Mammary epithelial cell (primary cell): ENCODE measurements at regions not wholly inside any gene's neighbourhood (a gene's known extent, or its start where the extent isn't known, plus 50 kb on each side); places are given as distances from the start of the nearest gene placed in this dataset.

Experiments used
- CTCF ChIP-seq, 2 donors: IDR thresholded peaks in 1 of 2; conservative IDR thresholded peaks in 1 of 2; 2 replicates each; pipeline ENCODE4 v1.5.1; 2011 to 2012; ENCODE audit warnings: inconsistent platforms in 2 of 2, low read length in 2 of 2, mild to moderate bottlenecking in 2 of 2, control low read depth in 1 of 2, low read depth in 1 of 2; ENCODE audit not compliant: insufficient read depth in 1 of 2; ENCODE audit errors: extremely low read depth in 1 of 2
- EZH2 ChIP-seq: IDR thresholded peaks from 2 replicates; pipeline ENCODE4 v1.6.1; 2012; ENCODE audit warnings: low read length, inconsistent platforms, borderline replicate concordance

DNA sequence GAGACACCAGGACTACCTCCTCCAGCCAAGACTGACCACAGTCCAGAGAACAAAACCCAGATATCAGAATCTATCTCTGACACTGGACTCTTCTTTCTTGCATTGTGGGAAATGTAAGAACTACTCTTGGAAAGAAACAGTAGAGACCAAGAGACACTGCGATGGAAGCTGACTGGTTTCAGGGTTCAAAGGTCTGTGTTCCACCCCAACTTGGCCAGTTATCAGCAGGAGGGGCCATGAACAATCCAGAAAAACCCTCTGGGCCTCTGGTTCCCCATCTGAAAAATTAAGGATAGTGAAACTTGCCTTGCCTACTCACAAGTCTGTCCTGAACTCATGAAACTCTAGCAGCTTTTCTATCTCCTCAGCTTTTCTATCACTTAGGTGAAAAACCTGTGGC is 166.5 kb downstream of the SUCLG1 start:
- no peak for TF ChIP-seq CTCF (conservative IDR thresholded peaks at IDR 0.05 in 1 of 2, IDR thresholded peaks at IDR 0.05 in 1 of 2; ENCODE audit: extremely low read depth in 1 of 2, insufficient read depth in 1 of 2, low read depth in 1 of 2, low read length in 2 of 2)
- TF ChIP-seq EZH2 = no peak
